Upper lobe of left lung (tissue), 4 donors: ENCODE measurements at regions not wholly inside any gene's neighbourhood (a gene's known extent, or its start where the extent isn't known, plus 50 kb on each side); places are given as distances from the start of the nearest gene placed in this dataset.

Source experiments
- EP300 ChIP-seq, 4 donors: sonication (generic); formaldehyde crosslinking; IDR thresholded peaks; one replicate each; pipeline ENCODE4 v1.5.1; 2017; ENCODE audit warnings: antibody characterized with exemption in 4 of 4, control low read depth in 2 of 4
- POLR2A ChIP-seq, 4 donors: fragments of 450-650 bp; IDR thresholded peaks; one replicate each; pipeline ENCODE4 v1.5.1; 2016 to 2017; ENCODE audit warnings: antibody characterized with exemption in 4 of 4, mild to moderate bottlenecking in 2 of 4
- POLR2AphosphoS5 ChIP-seq, 2 donors: sonication (generic); formaldehyde crosslinking; IDR thresholded peaks; one replicate each; pipeline ENCODE4 v1.5.1; 2017; ENCODE audit warnings: antibody characterized with exemption in 2 of 2
- TF ChIP-seq, protein P1 (sequence below), 6 experiments: fragments of 450-650 bp in 4 of 6; fragments of 200-600 bp in 2 of 6; sonication (generic) in 2 of 6; IDR thresholded peaks; one replicate each; pipeline ENCODE4 v1.5.1; 2016 to 2019; ENCODE audit warnings: antibody characterized with exemption in 6 of 6

GRCh38 chr7:72494807-72495206 is 82.7 kb upstream of the CALN1 start:
- TF ChIP-seq POLR2A (IDR thresholded peaks at IDR 0.05) (no peak), EP300 (IDR thresholded peaks at IDR 0.05) (no peak), POLR2AphosphoS5 (IDR thresholded peaks at IDR 0.05) (no peak)
- TF ChIP-seq, protein P1, sequence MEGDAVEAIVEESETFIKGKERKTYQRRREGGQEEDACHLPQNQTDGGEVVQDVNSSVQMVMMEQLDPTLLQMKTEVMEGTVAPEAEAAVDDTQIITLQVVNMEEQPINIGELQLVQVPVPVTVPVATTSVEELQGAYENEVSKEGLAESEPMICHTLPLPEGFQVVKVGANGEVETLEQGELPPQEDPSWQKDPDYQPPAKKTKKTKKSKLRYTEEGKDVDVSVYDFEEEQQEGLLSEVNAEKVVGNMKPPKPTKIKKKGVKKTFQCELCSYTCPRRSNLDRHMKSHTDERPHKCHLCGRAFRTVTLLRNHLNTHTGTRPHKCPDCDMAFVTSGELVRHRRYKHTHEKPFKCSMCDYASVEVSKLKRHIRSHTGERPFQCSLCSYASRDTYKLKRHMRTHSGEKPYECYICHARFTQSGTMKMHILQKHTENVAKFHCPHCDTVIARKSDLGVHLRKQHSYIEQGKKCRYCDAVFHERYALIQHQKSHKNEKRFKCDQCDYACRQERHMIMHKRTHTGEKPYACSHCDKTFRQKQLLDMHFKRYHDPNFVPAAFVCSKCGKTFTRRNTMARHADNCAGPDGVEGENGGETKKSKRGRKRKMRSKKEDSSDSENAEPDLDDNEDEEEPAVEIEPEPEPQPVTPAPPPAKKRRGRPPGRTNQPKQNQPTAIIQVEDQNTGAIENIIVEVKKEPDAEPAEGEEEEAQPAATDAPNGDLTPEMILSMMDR (IDR thresholded peaks at IDR 0.05) = no peak
